DLD1 (cell line): ENCODE measurements at regions not wholly inside any gene's neighbourhood (a gene's known extent, or its start where the extent isn't known, plus 50 kb on each side); places are given as distances from the start of the nearest gene placed in this dataset.
"Not testable (repeated sequence)": the region's sequence is repeated elsewhere in the genome, so short reads cannot be mapped to it uniquely, and the experiment has no call there.

Source experiments
- in situ Hi-C: cut with HindIII; loops from 2 replicates; pipeline ENCODE4 v1.10.0; 2017; ENCODE audit warnings: low sequenced_read_pairs

DNA sequence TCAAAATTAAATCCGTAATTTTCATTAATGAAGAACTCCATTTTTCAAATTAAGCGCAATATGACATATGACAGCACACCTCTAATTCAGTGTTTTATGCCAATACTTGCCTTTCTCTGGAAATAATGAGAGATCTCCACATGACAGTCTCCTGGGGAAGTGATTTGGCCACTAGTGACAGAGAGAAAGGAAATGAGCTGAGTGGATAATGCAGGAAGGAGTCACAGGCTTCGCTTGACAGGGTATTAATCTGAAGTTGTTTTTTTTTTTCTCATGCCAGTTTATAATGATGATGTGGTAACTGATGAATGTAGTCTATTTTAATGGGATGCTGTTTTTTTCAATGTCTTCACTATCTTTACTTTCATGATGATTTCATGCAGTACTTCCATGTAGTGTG is 1079.4 kb upstream of the GYPC start:
- in situ Hi-C loops = no loop called here

DNA sequence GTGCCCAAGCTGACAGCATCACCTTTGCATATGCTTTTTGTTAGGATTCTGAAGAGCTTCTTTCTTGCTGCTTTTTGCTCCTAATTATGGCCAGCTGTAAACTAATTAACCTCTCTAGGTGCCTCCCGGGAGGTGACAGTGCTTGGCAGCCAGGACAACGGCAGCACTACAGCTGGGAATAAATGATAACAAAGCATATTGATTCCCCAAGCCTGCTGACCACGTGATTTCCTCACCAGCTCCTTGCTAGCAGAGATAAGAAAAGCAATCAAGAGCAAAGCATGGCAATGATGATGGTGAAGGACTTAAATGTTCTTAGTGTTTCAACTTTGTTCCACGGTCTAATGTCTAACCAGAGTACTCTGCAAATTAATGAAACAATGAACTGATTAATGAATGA is 1074.4 kb upstream of the GYPC start:
- in situ Hi-C loops = no loop called here

- in situ Hi-C loops = no loop called here
Measured at GRCh38 chr2:125582516-125582915, 1073.4 kb upstream of the GYPC start.

- in situ Hi-C loops = no loop called here
Measured at GRCh38 chr2:125584732-125585131, 1071.2 kb upstream of the GYPC start.

- in situ Hi-C loops = no loop called here
Measured at GRCh38 chr2:125588780-125589179, 1067.2 kb upstream of the GYPC start.

DNA sequence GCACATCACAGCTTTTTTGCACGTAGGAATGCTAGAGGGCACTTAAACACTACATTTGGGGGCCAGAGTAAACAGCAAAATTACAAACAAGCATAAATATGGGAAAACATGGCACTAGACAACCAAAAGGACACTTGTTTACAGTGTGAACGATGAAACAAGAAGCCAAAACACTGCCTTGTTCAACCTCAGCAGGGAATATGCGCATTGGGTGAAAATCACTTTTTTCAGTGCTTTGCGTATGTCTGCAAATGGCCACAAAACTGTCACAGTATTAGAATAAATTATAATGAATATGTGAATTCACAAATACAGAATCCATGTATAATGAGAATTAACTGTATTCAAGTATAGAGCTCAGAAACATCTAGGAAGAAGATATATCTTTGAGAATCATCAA is 1064.0 kb upstream of the GYPC start:
- in situ Hi-C loops = no loop called here

- in situ Hi-C loops = no loop called here
Measured at GRCh38 chr2:125593036-125593435, 1062.9 kb upstream of the GYPC start.

DNA sequence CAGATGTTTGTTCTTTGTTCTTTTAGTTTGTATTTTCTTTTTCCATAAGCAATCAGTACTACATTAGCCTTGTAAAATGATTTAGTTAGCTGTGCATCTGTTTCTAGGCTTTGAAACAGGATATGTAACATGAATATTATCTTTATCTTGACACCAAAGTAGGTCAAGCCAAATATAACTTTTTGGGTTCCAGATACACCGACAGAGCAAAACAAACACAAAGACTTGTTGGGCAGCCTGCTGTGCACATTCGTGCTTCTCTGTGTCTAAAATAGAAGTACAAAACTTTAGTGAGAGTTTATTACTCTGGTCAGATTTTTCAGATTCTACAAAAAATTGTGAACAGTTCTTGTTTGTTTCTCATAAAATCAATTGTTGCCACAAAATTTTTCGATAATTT is 1059.3 kb upstream of the GYPC start:
- in situ Hi-C loops = no loop called here

DNA sequence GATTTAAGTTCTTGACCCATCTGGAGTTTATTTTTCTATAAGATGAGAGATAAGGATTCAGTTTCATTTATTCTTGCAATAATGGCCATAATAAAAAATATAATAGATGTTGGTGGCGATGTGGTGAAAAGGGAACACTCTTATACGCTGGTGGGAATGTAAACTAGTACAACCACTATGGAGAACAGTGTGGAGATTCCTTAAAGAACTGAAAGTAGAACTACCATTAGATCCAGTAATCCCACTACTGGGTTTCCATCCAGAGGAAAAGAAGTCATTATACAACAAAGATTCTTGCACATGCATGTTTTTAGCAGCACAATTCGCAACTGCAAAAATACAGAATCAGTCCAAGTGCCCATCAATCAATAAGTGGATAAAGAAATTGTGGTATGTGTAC is 1040.5 kb upstream of the GYPC start:
- in situ Hi-C loops = no loop called here

DNA sequence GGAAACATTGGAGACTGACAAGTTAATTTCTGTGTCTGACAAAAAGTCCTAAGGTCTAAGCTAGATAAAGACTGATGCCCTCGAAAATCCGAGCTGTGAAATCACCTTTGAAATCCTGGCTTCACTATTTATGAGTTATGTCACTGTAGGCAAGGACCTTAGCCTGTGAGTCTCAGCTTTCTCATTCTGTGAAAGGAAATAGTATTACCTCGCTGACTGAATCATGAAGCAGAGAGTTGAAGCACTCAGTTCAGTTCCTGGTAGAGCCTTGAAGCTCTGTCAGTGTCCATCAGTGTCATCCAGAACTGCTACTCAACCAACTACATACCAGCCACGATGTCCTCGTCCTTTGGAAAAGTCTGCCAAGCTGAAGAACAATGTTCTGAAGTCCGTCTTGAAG is 1025.6 kb upstream of the GYPC start:
- in situ Hi-C loops = no loop called here

DNA sequence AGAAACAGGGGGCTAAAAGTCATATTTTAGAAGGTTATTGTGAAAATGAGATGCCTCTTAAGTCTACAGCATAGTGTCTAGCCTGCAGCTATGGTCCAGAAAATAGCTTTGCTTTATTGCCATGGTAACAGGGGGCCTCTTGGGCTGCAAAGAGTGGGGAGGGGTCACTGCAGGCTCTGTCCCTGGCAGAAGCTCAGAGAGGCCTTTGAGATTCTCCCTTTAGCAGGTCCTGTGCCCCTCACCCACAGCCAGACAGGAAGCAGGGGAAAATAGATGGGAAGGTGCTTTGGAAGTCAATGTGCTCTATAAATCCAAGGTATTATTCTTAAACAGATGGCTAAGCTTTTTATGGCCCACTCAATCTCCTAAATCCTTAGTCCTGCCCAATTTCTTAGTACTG is 1021.3 kb upstream of the GYPC start:
- in situ Hi-C loops = no loop called here

GRCh38 chr2:125638345-125638744 is 1017.6 kb upstream of the GYPC start:
- in situ Hi-C loops = no loop called here

GRCh38 chr2:125642032-125642431 is 1013.9 kb upstream of the GYPC start:
- in situ Hi-C loops = no loop called here

DNA sequence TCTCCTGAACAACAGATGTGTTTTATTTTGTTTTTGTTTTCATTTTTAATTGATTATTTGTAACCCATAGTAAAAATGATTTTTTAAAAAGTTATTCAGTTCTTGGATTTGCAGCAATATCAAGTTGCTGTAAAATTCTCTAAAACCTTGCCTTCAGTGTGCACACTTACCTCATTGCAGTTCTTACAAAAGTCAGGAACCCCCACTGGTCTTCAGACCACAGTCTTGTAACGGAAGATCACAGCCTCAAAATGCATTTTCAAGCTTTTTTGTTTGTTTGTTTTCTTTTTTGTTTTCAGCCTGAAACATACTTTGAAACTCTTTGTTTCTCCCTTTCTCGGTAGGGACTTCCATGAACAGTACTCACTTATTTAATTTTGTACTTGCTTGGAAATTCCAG is 1012.8 kb upstream of the GYPC start:
- in situ Hi-C loops = no loop called here

- in situ Hi-C loops = no loop called here
Measured at GRCh38 chr2:125643585-125643984, 1012.4 kb upstream of the GYPC start.

DNA sequence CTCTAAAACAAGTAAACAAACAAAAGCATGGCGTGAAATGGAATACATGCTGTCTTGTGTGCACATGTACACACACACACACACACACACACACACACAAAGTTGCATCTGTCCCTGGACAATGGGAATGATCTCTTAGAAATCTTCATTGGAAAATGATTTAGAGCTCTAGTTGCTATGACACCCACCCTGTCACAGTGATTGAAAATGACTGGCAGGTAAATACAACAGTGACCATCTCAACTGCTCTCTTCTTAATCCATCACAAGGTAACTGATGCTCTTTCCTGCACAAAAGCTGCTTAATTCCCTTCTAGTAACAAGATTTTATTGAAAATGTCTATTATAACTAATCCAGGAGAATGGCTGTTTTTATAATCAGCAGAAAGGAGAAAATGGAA is 1011.7 kb upstream of the GYPC start:
- in situ Hi-C loops = no loop called here

DNA sequence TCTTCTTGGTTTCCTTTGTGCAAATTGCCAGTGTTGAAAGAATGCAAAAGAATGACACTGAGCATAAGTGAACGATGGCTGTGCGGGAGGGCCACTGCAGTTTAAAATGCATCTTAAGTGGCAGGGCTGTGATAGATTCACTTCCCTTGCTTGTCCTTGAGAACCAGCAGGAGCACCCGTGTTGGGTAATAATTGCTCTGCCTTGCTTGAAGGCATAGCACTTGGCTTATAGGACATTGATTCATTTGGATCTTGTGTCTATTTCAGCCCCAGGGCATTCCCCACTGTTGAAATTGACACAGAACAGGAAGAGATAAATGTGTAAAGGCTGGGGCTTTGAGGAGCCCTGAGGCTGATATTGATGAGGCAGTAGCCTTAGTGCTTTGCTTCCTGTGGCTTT is 1003.7 kb upstream of the GYPC start:
- in situ Hi-C loops = no loop called here

DNA sequence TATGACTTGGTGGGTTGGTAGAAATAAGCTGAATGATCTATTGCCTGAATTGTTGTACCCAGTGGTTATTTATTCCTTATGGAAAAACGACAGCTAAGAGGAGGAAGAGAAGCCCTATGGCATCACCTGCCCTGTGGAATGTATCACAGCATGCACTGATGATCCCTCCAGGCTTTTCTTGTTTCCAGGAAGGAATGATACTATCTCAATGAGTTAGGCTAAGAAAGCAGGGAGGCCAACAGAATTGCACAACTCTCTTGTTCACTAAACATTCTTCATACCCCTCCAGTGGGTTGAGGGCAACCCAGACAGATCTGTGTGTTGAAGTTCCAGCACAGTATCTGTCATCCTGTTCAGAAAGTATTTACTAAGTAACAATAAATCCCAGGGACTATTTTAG is 1001.7 kb upstream of the GYPC start:
- in situ Hi-C loops = no loop called here

GRCh38 chr2:125656190-125656589 is 999.8 kb upstream of the GYPC start:
- in situ Hi-C loops = no loop called here

DNA sequence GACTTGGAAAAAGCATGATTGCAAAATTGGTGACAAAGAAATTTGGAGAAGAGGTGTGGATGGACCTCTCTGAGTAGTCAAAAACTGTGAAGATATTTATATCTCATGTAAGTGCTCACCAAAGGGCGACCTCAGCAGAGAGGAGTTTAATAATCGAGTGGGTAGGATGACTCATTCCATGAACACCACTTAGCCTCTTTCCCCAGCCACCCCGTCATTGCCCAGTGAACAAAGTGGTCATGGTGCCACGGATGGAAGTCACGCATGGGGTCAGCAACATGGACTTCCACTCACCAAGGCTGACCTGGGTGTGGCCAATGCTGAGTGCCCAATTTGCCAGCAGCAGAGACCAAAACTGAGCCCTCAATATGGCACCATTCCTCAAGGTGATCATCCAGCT is 997.4 kb upstream of the GYPC start:
- in situ Hi-C loops = no loop called here

- in situ Hi-C loops = not testable (repeated sequence)
Measured at GRCh38 chr2:125660369-125660768, 995.6 kb upstream of the GYPC start.

DNA sequence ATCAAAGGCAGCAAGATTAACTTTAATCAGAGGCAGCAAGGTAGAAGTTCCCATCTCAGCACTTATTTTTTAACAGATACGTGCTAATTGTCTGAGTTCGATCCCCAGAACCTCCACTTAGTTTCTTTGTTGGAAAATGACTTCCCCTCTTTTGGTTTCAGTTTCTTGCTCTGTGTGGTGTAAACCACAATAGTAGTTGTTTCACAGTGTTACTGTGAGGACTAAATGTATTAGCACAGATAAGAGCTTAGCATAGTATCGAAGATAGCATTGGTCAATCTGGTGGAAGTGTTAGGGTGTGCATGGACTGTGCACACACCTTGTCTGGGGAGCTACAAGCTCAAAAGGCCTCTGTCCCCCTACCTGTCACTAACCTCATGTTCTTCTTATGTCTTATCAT is 988.3 kb upstream of the GYPC start:
- in situ Hi-C loops = no loop called here

DNA sequence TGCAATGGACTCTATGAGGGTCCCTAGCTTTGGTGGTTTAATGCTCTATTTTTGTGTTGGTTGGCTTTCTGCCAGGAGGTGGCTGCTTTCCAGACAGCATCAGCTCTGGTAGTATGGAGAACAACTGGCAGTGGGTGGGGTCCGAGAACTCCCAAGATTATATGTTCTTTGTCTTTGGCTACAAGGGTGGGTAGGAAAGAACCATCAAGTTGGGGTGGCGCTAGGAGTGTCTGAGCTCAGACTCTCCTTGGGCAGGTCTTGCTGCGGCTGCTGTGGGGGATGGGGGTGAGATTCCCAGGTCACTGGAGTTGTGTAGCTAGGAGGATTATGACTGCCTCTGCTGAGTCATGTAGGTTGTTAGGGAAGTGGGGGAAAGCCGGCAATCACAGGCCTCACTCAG is 976.1 kb upstream of the GYPC start:
- in situ Hi-C loops = no loop called here

- in situ Hi-C loops = no loop called here
Measured at GRCh38 chr2:125680809-125681208, 975.1 kb upstream of the GYPC start.
